PC-9 (cell line): ENCODE measurements at regions not wholly inside any gene's neighbourhood (a gene's known extent, or its start where the extent isn't known, plus 50 kb on each side); places are given as distances from the start of the nearest gene placed in this dataset.

Experiments used
- BruUV-seq: library from RNA; stranded (reverse); fragments of 400-500 nt; replicated peaks from 2 replicates; lab custom pipeline; 2021; lab: Mats Ljungman, UMichigan
- CTCF ChIA-PET: fragments of 300-600 bp; sonication (Branson Sonifier 250); formaldehyde crosslinking; loops from one replicate; lab custom pipeline; 2022; ENCODE audit warnings: antibody characterized with exemption; lab: Charles Lee
- POLR2A ChIA-PET: fragments of 300-600 bp; sonication (Branson Sonifier 250); formaldehyde crosslinking; loops from one replicate; lab custom pipeline; 2022; ENCODE audit warnings: antibody characterized with exemption; ENCODE audit not compliant: unreplicated experiment; lab: Charles Lee
- DNase-seq, 2 experiments: peaks; one replicate each; pipeline versions ENCODE4 v3.0.0 to v3.0.0-alpha.2; 2015 to 2022; ENCODE audit warnings: mixed read lengths in 1 of 2
- H2AFZ ChIP-seq: fragments of 200-600 bp; sonication (generic); 2 replicates; pipeline ENCODE4 v1.8.1; 2017; ENCODE audit warnings: antibody characterized with exemption
- H3F3A ChIP-seq: fragments of 200-600 bp; sonication (generic); 2 replicates; pipeline ENCODE4 v1.8.1; 2017; ENCODE audit warnings: antibody characterized with exemption, mild to moderate bottlenecking, low read depth; ENCODE audit not compliant: insufficient read depth
- H3K27ac ChIP-seq: fragments of 200-600 bp; sonication (generic); 2 replicates; pipeline ENCODE4 v1.6.1; 2016; ENCODE audit warnings: mixed run types
- H3K27me3 ChIP-seq: fragments of 200-600 bp; sonication (generic); 2 replicates; pipeline ENCODE4 v1.6.1; 2016; ENCODE audit warnings: low read depth, mixed run types; ENCODE audit not compliant: insufficient read depth
- H3K36me3 ChIP-seq: fragments of 200-600 bp; sonication (generic); 2 replicates; pipeline ENCODE4 v1.6.1; 2016; ENCODE audit warnings: low read depth, mixed run types
- H3K4me1 ChIP-seq: fragments of 200-600 bp; sonication (generic); replicated peaks from 2 replicates; pipeline ENCODE4 v1.6.1; 2016; ENCODE audit warnings: mixed run types; ENCODE audit not compliant: insufficient read depth
- H3K4me2 ChIP-seq: fragments of 200-600 bp; sonication (generic); 2 replicates; pipeline ENCODE4 v1.6.1; 2017; ENCODE audit warnings: mixed run types
- H3K4me3 ChIP-seq: fragments of 200-600 bp; sonication (generic); 2 replicates; pipeline ENCODE4 v1.6.1; 2016; ENCODE audit warnings: mixed run types
- H3K79me2 ChIP-seq: fragments of 200-600 bp; sonication (generic); 2 replicates; pipeline ENCODE4 v1.6.1; 2017; ENCODE audit warnings: low read depth, mixed run types
- H3K9me2 ChIP-seq: fragments of 200-600 bp; sonication (generic); 2 replicates; pipeline ENCODE4 v1.8.1; 2017; ENCODE audit warnings: mild to moderate bottlenecking; ENCODE audit not compliant: insufficient read depth
- H3K9me3 ChIP-seq: fragments of 200-600 bp; sonication (generic); 2 replicates; pipeline ENCODE4 v1.8.1; 2016; ENCODE audit warnings: low read depth; ENCODE audit not compliant: insufficient read depth
- H4K20me1 ChIP-seq: fragments of 200-600 bp; sonication (generic); 2 replicates; pipeline ENCODE4 v1.8.1; 2017; ENCODE audit not compliant: insufficient read depth
- EZH2 ChIP-seq: fragments of 200-600 bp; sonication (generic); IDR thresholded peaks from 2 replicates; pipeline ENCODE4 v1.8.0; 2017; ENCODE audit warnings: antibody characterized with exemption, low read depth
- intact Hi-C: fragments of 100-400 bp; cut with micrococcal nuclease; formaldehyde crosslinking; loops from one replicate; pipeline ENCODE4 v1.10.0; 2022; ENCODE audit not compliant: unreplicated experiment
- TF ChIP-seq, protein P1 (sequence below): fragments of 200-600 bp; sonication (generic); conservative IDR thresholded peaks from 2 replicates; pipeline ENCODE4 v1.6.1; 2017; ENCODE audit warnings: mixed run types, antibody characterized with exemption, mild to moderate bottlenecking, moderate library complexity

DNA sequence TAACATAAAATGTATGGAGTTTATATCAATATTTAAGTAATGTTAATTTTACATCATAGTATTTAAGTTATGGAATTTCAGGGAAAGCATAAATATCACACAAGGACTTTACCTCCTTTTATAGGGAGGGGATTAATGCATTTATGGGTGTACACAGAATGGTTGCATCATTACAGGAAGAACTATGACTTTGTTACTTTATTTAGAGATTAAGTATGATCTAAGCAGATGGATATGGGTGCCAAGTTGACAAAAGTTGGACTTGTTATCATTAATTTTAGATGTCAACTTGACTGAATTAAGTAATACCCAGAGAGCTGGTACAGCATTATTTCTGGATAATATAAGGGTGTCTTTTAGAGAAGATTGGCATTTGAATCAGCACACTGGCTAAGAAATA, 160.5 kb upstream of the CDH10 start:
- no peaks in the 10 kb centered on the region for H3K36me3 ChIP-seq
- H3K4me2 ChIP-seq: no peak overlapping the region
- no peak overlapping the region for H3K27ac ChIP-seq
- no peak overlapping the region for H3K4me3 ChIP-seq
- no peak overlapping the region for H2AFZ ChIP-seq
- H4K20me1 ChIP-seq: no peaks in the 10 kb centered on the region
- H3K79me2 ChIP-seq: no peaks in the 10 kb centered on the region
- no peaks in the 10 kb centered on the region for H3K9me3 ChIP-seq
- ChIA-PET POLR2A (no interaction called here), CTCF (no interaction called here)
- no peak for TF ChIP-seq EZH2
- TF ChIP-seq, protein P1, sequence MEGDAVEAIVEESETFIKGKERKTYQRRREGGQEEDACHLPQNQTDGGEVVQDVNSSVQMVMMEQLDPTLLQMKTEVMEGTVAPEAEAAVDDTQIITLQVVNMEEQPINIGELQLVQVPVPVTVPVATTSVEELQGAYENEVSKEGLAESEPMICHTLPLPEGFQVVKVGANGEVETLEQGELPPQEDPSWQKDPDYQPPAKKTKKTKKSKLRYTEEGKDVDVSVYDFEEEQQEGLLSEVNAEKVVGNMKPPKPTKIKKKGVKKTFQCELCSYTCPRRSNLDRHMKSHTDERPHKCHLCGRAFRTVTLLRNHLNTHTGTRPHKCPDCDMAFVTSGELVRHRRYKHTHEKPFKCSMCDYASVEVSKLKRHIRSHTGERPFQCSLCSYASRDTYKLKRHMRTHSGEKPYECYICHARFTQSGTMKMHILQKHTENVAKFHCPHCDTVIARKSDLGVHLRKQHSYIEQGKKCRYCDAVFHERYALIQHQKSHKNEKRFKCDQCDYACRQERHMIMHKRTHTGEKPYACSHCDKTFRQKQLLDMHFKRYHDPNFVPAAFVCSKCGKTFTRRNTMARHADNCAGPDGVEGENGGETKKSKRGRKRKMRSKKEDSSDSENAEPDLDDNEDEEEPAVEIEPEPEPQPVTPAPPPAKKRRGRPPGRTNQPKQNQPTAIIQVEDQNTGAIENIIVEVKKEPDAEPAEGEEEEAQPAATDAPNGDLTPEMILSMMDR: no peak
- H3F3A ChIP-seq: no peaks in the 10 kb centered on the region
- no peaks in the 10 kb centered on the region for H3K27me3 ChIP-seq
- H3K4me1 ChIP-seq: no peaks in the 10 kb centered on the region; the same call in 1 of the 2 replicates
- no peak for DNase-seq
- H3K9me2 ChIP-seq: no peaks in the 10 kb centered on the region
- intact Hi-C loops: no loop called here
- BruUV-seq: no TSS peak

DNA sequence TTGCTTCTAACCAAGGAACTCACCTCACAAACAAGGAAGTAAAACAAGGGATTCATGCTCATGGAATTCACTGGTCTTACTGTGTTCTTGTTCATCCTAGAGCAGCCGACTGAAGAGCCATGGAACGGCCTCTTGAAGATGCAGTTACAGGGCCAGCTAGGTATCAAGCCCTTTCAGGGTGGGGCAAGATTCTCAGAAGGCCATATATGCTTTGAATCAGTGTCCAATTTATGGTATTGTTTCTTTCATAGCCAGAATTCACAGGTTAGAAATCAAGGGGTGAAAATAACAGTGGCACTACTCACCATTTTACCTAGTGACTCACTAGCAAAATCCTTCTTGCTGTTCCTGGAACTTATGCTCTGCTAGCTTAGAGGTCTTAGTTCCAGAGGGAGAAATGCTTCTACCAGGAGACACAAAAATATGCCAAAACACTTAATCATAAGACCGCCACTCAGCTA, 159.5 kb upstream of the CDH10 start:
- intact Hi-C loops: loop anchor here (1.0 kb wide), 2 partner anchors 15 to 19 kb away; no protein-coding TSS in a partner anchor
- no peaks in the 10 kb centered on the region for H3F3A ChIP-seq
- H3K4me3 ChIP-seq: no peak overlapping the region
- no peaks in the 10 kb centered on the region for H4K20me1 ChIP-seq
- 0 out of 2 replicates have a peak overlapping the region, but pooled peaks have one; percentile 9 for H3K27ac ChIP-seq
- no peak for TF ChIP-seq EZH2
- TF ChIP-seq, protein P1: no peak
- H3K4me1 ChIP-seq: no peaks in the 10 kb centered on the region; the same call in 1 of the 2 replicates
- POLR2A ChIA-PET: no interaction called here
- H3K27me3 ChIP-seq: no peaks in the 10 kb centered on the region
- DNase-seq: peak; percentile 61 to 66
- CTCF ChIA-PET: no interaction called here
- no peak overlapping the region for H3K4me2 ChIP-seq
- no peaks in the 10 kb centered on the region for H3K9me3 ChIP-seq
- H3K36me3 ChIP-seq: no peaks in the 10 kb centered on the region
- H3K79me2 ChIP-seq: no peaks in the 10 kb centered on the region
- no peaks in the 10 kb centered on the region for H3K9me2 ChIP-seq
- no TSS peak for BruUV-seq
- no peak overlapping the region for H2AFZ ChIP-seq

DNA sequence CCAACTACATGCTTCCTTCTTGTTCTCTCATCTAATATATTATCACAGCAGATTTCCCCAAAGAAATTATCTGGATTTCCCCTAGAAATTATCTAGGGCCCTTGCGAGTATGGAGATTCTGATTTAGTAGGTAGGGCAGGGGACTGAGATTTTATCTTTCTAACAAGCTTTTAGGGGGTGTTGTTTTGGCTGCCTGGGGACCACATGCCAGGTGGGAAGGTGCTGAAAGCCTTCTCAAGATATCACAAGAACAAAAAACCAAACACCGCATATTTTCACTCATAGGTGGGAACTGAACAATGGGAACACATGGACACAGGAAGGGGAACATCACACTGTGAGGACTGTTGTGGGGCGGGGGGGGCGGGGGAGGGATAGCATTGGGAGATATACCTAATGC, 146.5 kb upstream of the CDH10 start:
- Histone ChIP-seq H3K4me1 (peaks cover 17% of the 10 kb centered on the region), H3K36me3 (no peaks in the 10 kb centered on the region), H3K4me3 (no peak overlapping the region), H3F3A (peaks cover 16% of the 10 kb centered on the region; the same call in 1 of the 2 replicates), H3K79me2 (no peaks in the 10 kb centered on the region), H3K9me2 (no peaks in the 10 kb centered on the region), H3K27ac (no peak overlapping the region), H2AFZ (no peak overlapping the region), H3K27me3 (no peaks in the 10 kb centered on the region), H4K20me1 (no peaks in the 10 kb centered on the region), H3K9me3 (no peaks in the 10 kb centered on the region), H3K4me2 (no peak overlapping the region)
- no TSS peak for BruUV-seq
- TF ChIP-seq, protein P1: no peak
- TF ChIP-seq EZH2: no peak
- ChIA-PET CTCF (no interaction called here), POLR2A (interaction anchor here (0.5 kb wide), 1 partner anchor 110 kb away, joined by 4 read pairs; no protein-coding TSS in a partner anchor)
- intact Hi-C loops: no loop called here
- DNase-seq: no peak
